ENCODE measurements at regions not wholly inside any gene's neighbourhood (a gene's known extent, or its start where the extent isn't known, plus 50 kb on each side); places are given as distances from the start of the nearest gene placed in this dataset.
A peak's percentile ranks its signal among the peaks of the same experiment; 100 is the strongest.

- Histone ChIP-seq H3K4me1 (ENCODE audit: insufficient read depth, low read length) (no peaks in the 10 kb centered on the region), H4K20me1 (ENCODE audit: low read length) (no peaks in the 10 kb centered on the region), H3K27ac (ENCODE audit: low read length) (no peak overlapping the region), H3K27me3 (ENCODE audit: low read length) (peaks cover 75% of the 10 kb centered on the region), H3K9ac (ENCODE audit: low read length) (no peak overlapping the region), H3F3A (ENCODE audit: low read length, unreplicated experiment) (no peaks in the 10 kb centered on the region), H3K9me3 (ENCODE audit: low read length) (no peaks in the 10 kb centered on the region; the same call in 1 of the 2 replicates), H3K79me2 (ENCODE audit: low read length) (no peaks in the 10 kb centered on the region), H2AFZ (ENCODE audit: low read length) (no peak overlapping the region), H3K4me2 (ENCODE audit: low read length) (0 out of 2 replicates have a peak overlapping the region, but pooled peaks have one; percentile 16), H3K9me2 (replicated peaks; ENCODE audit: low read length) (no peaks in the 10 kb centered on the region), H3K36me3 (ENCODE audit: low read depth, low read length) (no peaks in the 10 kb centered on the region), H3K4me3 (ENCODE audit: low read length) (no peak overlapping the region)
- no peak for TF ChIP-seq EZH2 (IDR thresholded peaks at IDR 0.05; ENCODE audit: low read length, unreplicated experiment)
- no peak for TF ChIP-seq CTCF (conservative IDR thresholded peaks at IDR 0.05; ENCODE audit: low read depth, low read length)
- intact Hi-C loops (cut with micrococcal nuclease): no loop called here
- CTCF ChIA-PET: interaction anchor here (0.6 kb wide), 1 partner anchor 7 kb away, joined by 3 read pairs; no protein-coding TSS in a partner anchor
- POLR2A ChIA-PET (ENCODE audit: unreplicated experiment): no interaction called here
- no TSS peak for BruUV-seq (replicated peaks)
- DNase-seq (no peak), ATAC-seq (no peak)
These were observed 93.7 kb upstream of the ZNF516 start for GRCh38 chr18:76588601-76589226.

GRCh38 chr18:76587879-76588271, 92.8 kb upstream of the ZNF516 start:
- H3K4me1 ChIP-seq (ENCODE audit: insufficient read depth, low read length): no peaks in the 10 kb centered on the region
- H3K4me3 ChIP-seq (ENCODE audit: low read length): no peak overlapping the region
- H3K27me3 ChIP-seq (ENCODE audit: low read length): peaks cover 77% of the 10 kb centered on the region
- H2AFZ ChIP-seq (ENCODE audit: low read length): no peak overlapping the region
- H3K9me2 ChIP-seq (replicated peaks; ENCODE audit: low read length): no peaks in the 10 kb centered on the region
- TF ChIP-seq EZH2phosphoT487 (IDR thresholded peaks at IDR 0.05; ENCODE audit: borderline replicate concordance, low read length): no peak
- TF ChIP-seq CTCF (conservative IDR thresholded peaks at IDR 0.05; ENCODE audit: low read depth, low read length): no peak
- no peak for TF ChIP-seq EZH2 (IDR thresholded peaks at IDR 0.05; ENCODE audit: low read length, unreplicated experiment)
- no peak for ATAC-seq
- no peak overlapping the region for H3K9ac ChIP-seq (ENCODE audit: low read length)
- no peaks in the 10 kb centered on the region; the same call in 1 of the 2 replicates for H3K9me3 ChIP-seq (ENCODE audit: low read length)
- no TSS peak for BruUV-seq (replicated peaks)
- no peaks in the 10 kb centered on the region for H3F3A ChIP-seq (ENCODE audit: low read length, unreplicated experiment)
- H3K79me2 ChIP-seq (ENCODE audit: low read length): no peaks in the 10 kb centered on the region
- no peak overlapping the region for H3K4me2 ChIP-seq (ENCODE audit: low read length)
- CTCF ChIA-PET: no interaction called here
- intact Hi-C loops (cut with micrococcal nuclease): no loop called here
- no peak for DNase-seq
- no peak overlapping the region for H3K27ac ChIP-seq (ENCODE audit: low read length)
- H4K20me1 ChIP-seq (ENCODE audit: low read length): no peaks in the 10 kb centered on the region
- H3K36me3 ChIP-seq (ENCODE audit: low read depth, low read length): no peaks in the 10 kb centered on the region
- POLR2A ChIA-PET (ENCODE audit: unreplicated experiment): no interaction called here

- no peak for TF ChIP-seq EZH2 (IDR thresholded peaks at IDR 0.05; ENCODE audit: low read length, unreplicated experiment)
- no peak for TF ChIP-seq CTCF (conservative IDR thresholded peaks at IDR 0.05; ENCODE audit: low read depth, low read length)
- TF ChIP-seq EZH2phosphoT487 (IDR thresholded peaks at IDR 0.05; ENCODE audit: borderline replicate concordance, low read length): no peak
- BruUV-seq (replicated peaks): no TSS peak
- H3K9me2 ChIP-seq (replicated peaks; ENCODE audit: low read length): no peaks in the 10 kb centered on the region
- H3K4me1 ChIP-seq (ENCODE audit: insufficient read depth, low read length): no peaks in the 10 kb centered on the region
- no peak overlapping the region for H3K4me2 ChIP-seq (ENCODE audit: low read length)
- POLR2A ChIA-PET (ENCODE audit: unreplicated experiment): no interaction called here
- CTCF ChIA-PET: no interaction called here
- H3K9ac ChIP-seq (ENCODE audit: low read length): no peak overlapping the region
- H3F3A ChIP-seq (ENCODE audit: low read length, unreplicated experiment): no peaks in the 10 kb centered on the region
- peaks cover 77% of the 10 kb centered on the region for H3K27me3 ChIP-seq (ENCODE audit: low read length)
- intact Hi-C loops (cut with micrococcal nuclease): no loop called here
- DNase-seq: no peak
- H3K36me3 ChIP-seq (ENCODE audit: low read depth, low read length): no peaks in the 10 kb centered on the region
- no peak for ATAC-seq
- H4K20me1 ChIP-seq (ENCODE audit: low read length): no peaks in the 10 kb centered on the region
- no peak overlapping the region for H3K4me3 ChIP-seq (ENCODE audit: low read length)
- H3K9me3 ChIP-seq (ENCODE audit: low read length): no peaks in the 10 kb centered on the region; the same call in 1 of the 2 replicates
- H3K79me2 ChIP-seq (ENCODE audit: low read length): no peaks in the 10 kb centered on the region
- H3K27ac ChIP-seq (ENCODE audit: low read length): no peak overlapping the region
- H2AFZ ChIP-seq (ENCODE audit: low read length): no peak overlapping the region
These were observed 92.3 kb upstream of the ZNF516 start for GRCh38 chr18:76587147-76587878.
